Gastroesophageal sphincter (tissue), 4 donors: ENCODE measurements at regions not wholly inside any gene's neighbourhood (a gene's known extent, or its start where the extent isn't known, plus 50 kb on each side); places are given as distances from the start of the nearest gene placed in this dataset.

Experiments
- ATAC-seq: fragments of 150-250 bp; one replicate; pipeline ENCODE4 v1.9.1; 2016; ENCODE audit warnings: mild to moderate bottlenecking, moderate library complexity
- H3K27ac ChIP-seq, 4 donors: fragments of 200-600 bp; sonication (generic) in 3 of 4; 1 replicate in 3 of 4; 2 replicates in 1 of 4; pipeline ENCODE4 v1.5.1; 2016 to 2019
- H3K27me3 ChIP-seq: fragments of 200-600 bp; sonication (generic); one replicate; pipeline ENCODE4 v1.5.1; 2019
- H3K36me3 ChIP-seq, 2 donors: fragments of 200-600 bp; sonication (generic); one replicate each; pipeline ENCODE4 v1.5.1; 2019; ENCODE audit warnings: control low read depth in 1 of 2
- H3K4me1 ChIP-seq, 3 donors: fragments of 200-600 bp; sonication (generic); 1 replicate in 2 of 3; 2 replicates in 1 of 3; pipeline ENCODE4 v1.5.1; 2016 to 2019; ENCODE audit warnings: control low read depth in 2 of 3
- H3K4me3 ChIP-seq, 2 donors: fragments of 200-600 bp; sonication (generic); one replicate each; pipeline ENCODE4 v1.5.1; 2019; ENCODE audit warnings: mild to moderate bottlenecking in 1 of 2, moderate library complexity in 1 of 2
- H3K9me3 ChIP-seq, 3 donors: fragments of 200-600 bp; sonication (generic); one replicate each; pipeline ENCODE4 v1.5.1; 2017 to 2019; ENCODE audit warnings: control low read depth in 2 of 3
- EP300 ChIP-seq: sonication (generic); formaldehyde crosslinking; IDR thresholded peaks from one replicate; pipeline ENCODE4 v1.6.1; 2017; ENCODE audit warnings: antibody characterized with exemption, mild to moderate bottlenecking
- POLR2A ChIP-seq, 2 donors: fragments of 450-650 bp; IDR thresholded peaks; one replicate each; pipeline ENCODE4 v1.6.1; 2017; ENCODE audit warnings: antibody characterized with exemption in 2 of 2, mild to moderate bottlenecking in 2 of 2, moderate library complexity in 1 of 2
- POLR2AphosphoS5 ChIP-seq: sonication (generic); formaldehyde crosslinking; IDR thresholded peaks from one replicate; pipeline ENCODE4 v1.6.1; 2017; ENCODE audit warnings: antibody characterized with exemption
- WGBS, 2 donors: methylation state at CpG; one replicate each; pipeline ENCODE4 v1.1.5; 2018; ENCODE audit warnings: low coverage in 1 of 2; 5-methylcytosine and 5-hydroxymethylcytosine counted together
- TF ChIP-seq, protein P1 (sequence below), 4 experiments: fragments of 200-600 bp in 2 of 4; fragments of 450-650 bp in 2 of 4; sonication (generic) in 1 of 4; IDR thresholded peaks; one replicate each; pipeline ENCODE4 v1.5.1; 2017 to 2019; ENCODE audit warnings: antibody characterized with exemption in 4 of 4, mild to moderate bottlenecking in 2 of 4, moderate library complexity in 2 of 4

DNA sequence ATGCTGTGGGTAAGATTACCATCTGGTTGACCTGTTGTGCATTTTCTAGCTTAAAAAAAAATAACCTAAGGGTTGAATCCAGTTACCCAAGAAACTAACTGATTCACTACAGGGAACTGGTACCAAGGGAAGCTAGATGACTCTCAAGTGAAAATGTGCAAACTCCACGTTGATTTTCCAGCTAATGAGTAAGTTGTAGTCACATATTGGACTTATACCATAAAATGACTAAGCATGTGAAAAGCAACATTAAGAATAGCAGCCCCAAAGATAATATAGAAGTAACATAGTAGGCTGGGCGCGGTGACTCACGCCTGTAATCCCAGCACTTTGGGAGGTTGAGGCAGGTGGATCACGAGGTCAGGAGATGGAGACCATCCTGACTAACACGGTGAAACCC lies 270.9 kb downstream of the SPRY1 start:
- WGBS, 2 donors = 86 to 88% methylated on average over 4 to 6 of the region's 6 CpGs
- ATAC-seq = no peak
- H3K9me3 ChIP-seq = no peaks in the 10 kb centered on the region

DNA sequence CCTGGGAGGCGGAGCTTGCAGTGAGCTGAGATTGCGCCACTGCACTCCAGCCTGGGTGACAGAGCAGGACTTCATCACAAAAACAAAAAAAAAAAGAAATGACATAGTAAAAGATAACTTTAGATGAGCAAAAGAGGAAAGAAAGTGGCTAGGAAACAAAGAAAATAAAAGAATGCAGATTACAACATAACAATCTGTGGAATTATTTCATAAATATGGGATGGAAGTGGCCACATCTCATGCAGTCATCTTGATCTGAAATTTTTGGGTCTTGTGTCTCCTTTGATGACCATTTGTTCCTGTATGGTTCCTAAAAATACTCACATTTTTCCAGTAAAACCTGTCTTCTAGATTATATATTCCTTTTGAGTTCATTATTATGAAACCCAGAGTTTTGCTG lies 271.4 kb downstream of the SPRY1 start:
- Histone ChIP-seq H3K27ac (no peak overlapping the region), H3K4me1 (no peaks in the 10 kb centered on the region), H3K36me3 (no peaks in the 10 kb centered on the region), H3K4me3 (no peak overlapping the region), H3K27me3 (no peaks in the 10 kb centered on the region), H3K9me3 (no peaks in the 10 kb centered on the region)
- TF ChIP-seq POLR2AphosphoS5 (no peak), POLR2A (IDR thresholded peaks at IDR 0.05) (no peak), EP300 (no peak)
- TF ChIP-seq, protein P1, sequence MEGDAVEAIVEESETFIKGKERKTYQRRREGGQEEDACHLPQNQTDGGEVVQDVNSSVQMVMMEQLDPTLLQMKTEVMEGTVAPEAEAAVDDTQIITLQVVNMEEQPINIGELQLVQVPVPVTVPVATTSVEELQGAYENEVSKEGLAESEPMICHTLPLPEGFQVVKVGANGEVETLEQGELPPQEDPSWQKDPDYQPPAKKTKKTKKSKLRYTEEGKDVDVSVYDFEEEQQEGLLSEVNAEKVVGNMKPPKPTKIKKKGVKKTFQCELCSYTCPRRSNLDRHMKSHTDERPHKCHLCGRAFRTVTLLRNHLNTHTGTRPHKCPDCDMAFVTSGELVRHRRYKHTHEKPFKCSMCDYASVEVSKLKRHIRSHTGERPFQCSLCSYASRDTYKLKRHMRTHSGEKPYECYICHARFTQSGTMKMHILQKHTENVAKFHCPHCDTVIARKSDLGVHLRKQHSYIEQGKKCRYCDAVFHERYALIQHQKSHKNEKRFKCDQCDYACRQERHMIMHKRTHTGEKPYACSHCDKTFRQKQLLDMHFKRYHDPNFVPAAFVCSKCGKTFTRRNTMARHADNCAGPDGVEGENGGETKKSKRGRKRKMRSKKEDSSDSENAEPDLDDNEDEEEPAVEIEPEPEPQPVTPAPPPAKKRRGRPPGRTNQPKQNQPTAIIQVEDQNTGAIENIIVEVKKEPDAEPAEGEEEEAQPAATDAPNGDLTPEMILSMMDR (IDR thresholded peaks at IDR 0.05) = no peak
- ATAC-seq = no peak
- 93% methylated on average over 2 of the region's 2 CpGs; no CpG with 5 or more reads in 1 of the 2 donors for WGBS, 2 donors

More for the DNA sequence above, 270.9 kb downstream of the SPRY1 start:
- no peak overlapping the region for H3K27ac ChIP-seq
- H3K36me3 ChIP-seq = no peaks in the 10 kb centered on the region
- H3K27me3 ChIP-seq = no peaks in the 10 kb centered on the region
- H3K4me3 ChIP-seq = no peak overlapping the region
- no peaks in the 10 kb centered on the region for H3K4me1 ChIP-seq
- TF ChIP-seq, protein P1 (IDR thresholded peaks at IDR 0.05) = no peak
- TF ChIP-seq POLR2AphosphoS5 (no peak), POLR2A (IDR thresholded peaks at IDR 0.05) (no peak), EP300 (no peak)

DNA sequence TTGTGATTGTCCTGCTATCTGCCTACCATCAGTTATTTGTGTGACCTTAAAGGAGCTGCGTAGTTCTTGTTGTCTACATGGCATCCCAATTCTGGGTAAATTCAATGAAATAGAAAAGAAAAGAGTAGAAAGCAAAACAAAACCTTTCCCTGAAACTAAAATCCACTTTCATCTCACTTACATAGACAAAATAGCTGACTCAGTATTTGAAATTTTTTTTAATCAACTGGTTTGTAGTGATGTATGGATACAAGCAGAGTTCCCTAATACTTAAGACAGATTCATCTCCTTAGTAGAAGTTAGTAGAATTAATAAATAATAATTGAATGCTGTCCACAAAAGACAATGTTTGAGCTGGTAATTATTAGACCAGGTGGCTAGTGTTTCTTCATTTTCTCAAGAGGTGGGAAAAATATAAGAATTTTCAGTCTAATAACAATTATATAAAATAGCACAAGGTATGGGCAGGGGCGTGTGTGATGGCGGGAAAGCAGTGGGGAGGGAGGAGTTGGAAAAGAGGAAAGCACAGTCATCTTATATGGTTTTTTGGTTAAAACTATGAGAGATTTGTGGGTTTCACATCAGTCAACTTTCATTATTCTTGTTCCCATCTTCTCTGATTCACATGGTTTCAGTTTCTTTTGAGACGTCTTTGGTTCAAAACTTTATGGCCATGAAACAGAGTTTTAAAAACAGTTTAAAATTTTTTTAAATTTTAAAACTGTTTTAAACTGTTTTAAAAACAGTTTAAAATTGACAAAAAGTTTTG lies 275.2 kb downstream of the SPRY1 start:
- Histone ChIP-seq H3K27me3 (no peaks in the 10 kb centered on the region), H3K36me3 (no peaks in the 10 kb centered on the region), H3K4me1 (peaks cover 0 to 16% (median 3%) of the 10 kb centered on the region in 3 donors), H3K9me3 (no peaks in the 10 kb centered on the region), H3K27ac (no peak overlapping the region), H3K4me3 (no peak overlapping the region)
- TF ChIP-seq EP300 = no peak
- TF ChIP-seq, protein P1 (IDR thresholded peaks at IDR 0.05) = no peak
- no peak for TF ChIP-seq POLR2A (IDR thresholded peaks at IDR 0.05)
- TF ChIP-seq POLR2AphosphoS5 = no peak
- no peak for ATAC-seq
- 70 to 78% methylated on average over 4 of the region's 4 CpGs for WGBS, 2 donors

DNA sequence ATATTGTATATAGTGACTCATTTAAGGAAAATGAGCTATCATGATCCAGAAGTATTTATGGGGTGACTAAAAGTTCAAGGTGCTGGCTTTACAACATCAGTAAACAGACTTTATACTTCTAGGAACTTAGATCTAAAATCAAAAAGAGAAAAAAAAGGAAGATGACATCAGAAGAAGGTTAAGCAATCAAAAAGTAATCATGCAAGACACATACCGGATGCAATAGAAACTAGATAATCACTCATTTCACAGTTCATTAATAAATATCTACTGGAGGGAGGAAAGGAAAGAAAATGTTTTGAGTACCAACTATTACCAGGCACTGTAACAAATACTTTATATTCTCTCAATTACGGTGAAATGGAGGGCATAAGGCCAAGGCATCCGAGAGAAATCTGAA lies 276.4 kb downstream of the SPRY1 start:
- no peak overlapping the region for H3K4me3 ChIP-seq
- peaks cover 0 to 16% (median 3%) of the 10 kb centered on the region in 3 donors for H3K4me1 ChIP-seq
- H3K9me3 ChIP-seq = no peaks in the 10 kb centered on the region
- no peak for TF ChIP-seq POLR2AphosphoS5
- no peak for TF ChIP-seq EP300
- H3K36me3 ChIP-seq = no peaks in the 10 kb centered on the region
- WGBS, 2 donors = 45 to 54% methylated on average over 3 of the region's 3 CpGs
- H3K27ac ChIP-seq = peak overlapping the region in 1 of 4 donors; percentile 13
- ATAC-seq = peak; percentile 50
- H3K27me3 ChIP-seq = no peaks in the 10 kb centered on the region

DNA sequence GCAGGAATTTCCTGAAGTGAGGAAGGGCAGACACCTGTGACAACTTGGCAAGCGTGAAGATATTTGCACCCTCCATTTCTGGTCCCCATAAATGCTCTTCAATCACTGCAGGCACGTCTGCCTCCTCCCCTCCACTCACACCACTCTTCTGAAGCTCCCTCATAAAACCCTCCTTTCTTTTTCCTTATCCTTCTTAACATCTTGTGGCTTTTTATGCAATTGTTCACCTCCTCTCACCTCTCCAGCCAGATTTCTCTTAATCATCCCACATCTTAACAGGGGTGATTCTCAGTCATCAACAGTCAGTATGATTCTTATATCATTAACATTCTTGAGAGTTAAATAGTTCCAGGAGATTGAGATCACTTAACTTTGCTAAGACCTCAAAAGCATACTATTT lies 277.4 kb downstream of the SPRY1 start:
- H3K27ac ChIP-seq = no peak overlapping the region
- H3K9me3 ChIP-seq = no peaks in the 10 kb centered on the region
- H3K4me3 ChIP-seq = no peak overlapping the region
- TF ChIP-seq POLR2A (IDR thresholded peaks at IDR 0.05) (no peak), POLR2AphosphoS5 (no peak), EP300 (no peak)
- TF ChIP-seq, protein P1 (IDR thresholded peaks at IDR 0.05) = no peak
- no peaks in the 10 kb centered on the region for H3K36me3 ChIP-seq
- peaks cover 0 to 16% (median 3%) of the 10 kb centered on the region in 3 donors for H3K4me1 ChIP-seq
- ATAC-seq = no peak
- no peaks in the 10 kb centered on the region for H3K27me3 ChIP-seq
- WGBS, 2 donors = 73 to 82% methylated on average over 2 of the region's 2 CpGs
